DOHH2 (cell line): ENCODE measurements at regions not wholly inside any gene's neighbourhood (a gene's known extent, or its start where the extent isn't known, plus 50 kb on each side); places are given as distances from the start of the nearest gene placed in this dataset.

ENCODE experiments used
- CTCF ChIP-seq: fragments of 200-600 bp; sonication (generic); IDR thresholded peaks from one replicate; pipeline ENCODE4 v1.5.1; 2014; ENCODE audit warnings: antibody characterized with exemption, mild to moderate bottlenecking, low read depth, low read length; ENCODE audit not compliant: poor library complexity, severe bottlenecking
- EZH2phosphoT487 ChIP-seq: fragments of 200-600 bp; sonication (generic); IDR thresholded peaks from 2 replicates; pipeline ENCODE4 v1.6.1; 2017; ENCODE audit warnings: borderline replicate concordance, mild to moderate bottlenecking, antibody characterized with exemption, low read length, moderate library complexity, mixed read lengths

GRCh38 chr4:121238461-121238860 is 74.3 kb upstream of the TNIP3 start:
- no peak for TF ChIP-seq CTCF
- no peak for TF ChIP-seq EZH2phosphoT487
